Occipital lobe (tissue), 1 donor: ENCODE measurements at regions not wholly inside any gene's neighbourhood (a gene's known extent, or its start where the extent isn't known, plus 50 kb on each side); places are given as distances from the start of the nearest gene placed in this dataset.
"Not testable (repeated sequence)": the region's sequence is repeated elsewhere in the genome, so short reads cannot be mapped to it uniquely, and the experiment has no call there.

ENCODE experiments used
- DNase-seq: peaks from one replicate; lab custom pipeline; 2025; lab: John Stamatoyannopoulos, UW

DNA sequence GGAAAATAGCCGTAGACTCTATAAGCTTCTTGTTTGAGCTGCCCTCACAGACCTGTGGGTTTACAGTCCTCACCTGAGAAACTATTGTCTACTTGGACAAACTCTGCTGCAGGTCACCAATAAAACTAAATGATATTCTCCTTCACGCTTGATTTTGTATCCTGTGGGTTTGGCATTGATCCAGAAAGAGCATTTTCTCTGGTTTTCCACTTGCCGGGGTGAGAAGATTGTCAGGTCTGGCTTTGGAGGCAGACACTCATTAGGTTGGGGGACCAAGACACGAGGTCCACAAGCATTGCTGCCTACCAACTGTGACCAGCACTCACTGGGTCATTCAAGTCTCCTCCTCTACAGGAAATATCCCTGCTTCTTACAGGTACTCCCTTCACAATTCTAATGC, 68.5 kb downstream of the CDC14C start:
- DNase-seq = no peak

GRCh38 chr7:49001610-49002033, 77.3 kb downstream of the CDC14C start:
- DNase-seq = no peak

- DNase-seq = no peak
These were observed 86.4 kb downstream of the CDC14C start for GRCh38 chr7:49010717-49011116.

DNA sequence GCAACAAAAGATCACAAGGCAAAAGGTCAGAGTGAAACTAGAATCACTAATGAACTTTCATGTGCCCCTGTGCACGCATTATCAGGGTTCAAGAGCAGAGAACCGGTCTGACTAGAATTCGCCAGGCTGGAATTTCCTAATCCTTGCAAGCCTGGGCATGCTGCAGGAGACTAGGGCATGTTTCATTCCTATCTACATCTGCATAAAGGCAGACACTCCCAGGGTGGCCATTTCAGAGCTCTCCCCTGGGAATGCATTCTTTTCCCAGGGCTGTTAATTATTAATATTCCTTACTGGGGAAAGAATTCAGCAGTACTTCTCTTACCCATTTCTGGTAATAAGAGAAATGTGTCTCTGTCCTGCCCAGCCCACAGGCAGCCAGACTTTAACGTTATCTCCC, 90.5 kb downstream of the CDC14C start:
- no peak for DNase-seq

GRCh38 chr7:49020145-49020544, 95.8 kb downstream of the CDC14C start:
- DNase-seq = no peak

DNA sequence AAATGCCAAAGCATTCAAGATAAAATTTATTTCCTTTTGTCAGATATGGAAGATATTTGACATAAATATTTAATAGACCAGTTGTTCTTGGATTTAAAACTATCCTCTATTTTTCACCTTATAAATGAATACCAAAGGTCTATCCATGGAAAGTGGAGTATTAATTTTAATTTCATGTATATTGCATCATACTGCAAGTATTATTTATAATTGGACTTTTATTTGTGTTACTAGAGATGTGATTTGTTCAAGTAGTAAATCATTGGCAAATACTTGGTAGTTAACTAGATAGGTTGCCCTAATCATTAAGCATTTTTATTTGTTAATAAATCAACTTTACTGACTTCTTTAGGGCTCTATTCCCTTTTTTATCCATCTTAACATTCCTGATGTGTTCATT, 98.1 kb downstream of the CDC14C start:
- no peak for DNase-seq

GRCh38 chr7:49023345-49024328, 99.3 kb downstream of the CDC14C start:
- no peak for DNase-seq

- no peak for DNase-seq
These were observed 105.9 kb downstream of the CDC14C start for GRCh38 chr7:49030221-49030620.

- not testable (repeated sequence) for DNase-seq
These were observed 108.8 kb downstream of the CDC14C start for GRCh38 chr7:49033140-49033539.

DNA sequence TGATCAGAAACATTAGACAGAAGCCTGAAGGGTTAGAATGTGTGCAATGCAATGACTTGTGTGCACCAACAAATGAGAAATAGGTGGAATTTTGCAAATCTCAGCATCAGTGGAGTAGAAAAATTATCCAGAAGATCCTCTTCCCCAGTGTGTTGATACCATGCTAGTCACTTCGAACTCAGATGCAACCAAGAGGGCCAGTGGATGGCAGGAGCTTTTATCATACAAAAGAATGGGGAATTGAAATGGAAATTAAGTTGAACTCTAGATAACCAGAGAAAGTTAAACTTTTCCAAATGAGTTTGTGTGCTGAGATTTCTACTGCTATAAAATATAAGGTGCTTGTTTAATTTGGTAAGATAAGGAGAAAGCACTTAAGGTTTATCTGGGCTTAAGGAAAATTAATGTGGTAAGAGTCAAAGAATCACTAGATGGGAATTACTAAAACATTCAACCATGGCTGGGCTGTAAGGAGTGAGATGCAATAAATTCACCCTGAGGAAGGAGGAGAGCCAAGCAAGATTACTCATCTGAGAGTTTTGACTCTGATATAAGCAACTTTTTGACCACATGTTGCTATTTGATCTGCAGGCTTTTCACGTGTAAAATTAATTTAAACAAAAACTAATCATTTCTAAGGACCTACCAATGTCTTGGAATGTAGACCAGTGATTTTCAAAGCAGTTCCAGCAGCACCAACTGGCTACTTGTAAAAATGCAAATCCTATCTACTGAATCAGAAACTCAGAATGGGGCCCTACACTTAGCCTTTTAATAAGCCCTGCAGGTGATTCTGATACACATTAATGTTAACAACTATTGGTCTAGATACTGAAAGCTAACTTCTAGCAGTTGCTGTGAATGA, 113.2 kb downstream of the CDC14C start:
- no peak for DNase-seq

GRCh38 chr7:49038821-49039358, 114.5 kb downstream of the CDC14C start:
- DNase-seq = no peak

DNA sequence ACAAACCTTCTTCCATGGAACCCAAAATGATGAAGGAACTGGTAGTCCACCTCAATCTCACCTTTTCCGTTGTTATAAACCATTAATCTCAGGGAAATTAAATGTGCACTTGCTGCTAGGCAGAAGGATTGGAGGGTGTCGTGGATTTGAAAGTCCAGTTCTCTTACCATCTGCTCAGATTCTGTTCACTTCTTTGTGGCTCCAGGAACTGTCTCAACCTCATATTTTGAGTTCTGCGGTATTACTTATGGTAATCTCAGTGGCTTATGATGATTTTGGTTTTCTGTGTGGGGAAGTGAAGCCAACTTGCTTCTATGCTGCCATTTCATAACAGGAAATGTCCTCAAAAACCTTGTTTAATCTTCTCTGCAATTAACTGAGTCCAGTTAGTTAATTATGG, 136.4 kb downstream of the CDC14C start:
- no peak for DNase-seq

GRCh38 chr7:49074538-49074937, 150.2 kb downstream of the CDC14C start:
- no peak for DNase-seq

GRCh38 chr7:49080896-49081475, 156.6 kb downstream of the CDC14C start:
- no peak for DNase-seq

DNA sequence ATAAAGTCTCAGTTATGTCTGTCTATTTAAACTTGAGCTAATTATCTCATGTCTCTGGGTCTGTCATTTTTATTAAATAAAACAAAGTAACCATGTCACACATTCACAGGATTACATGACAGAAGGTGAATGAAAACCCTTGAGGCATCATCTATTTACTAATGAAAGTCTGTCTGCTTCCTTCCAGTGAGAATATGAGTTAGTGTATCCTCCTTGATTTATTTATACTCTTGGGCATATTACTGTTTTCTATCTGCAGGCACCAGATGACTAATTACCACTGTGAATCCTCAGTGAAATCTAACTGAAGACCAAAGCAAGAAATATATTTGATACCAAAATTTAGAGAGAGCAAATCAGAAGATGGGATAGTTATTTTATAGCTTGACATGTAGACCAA, 163.7 kb downstream of the CDC14C start:
- no peak for DNase-seq

DNA sequence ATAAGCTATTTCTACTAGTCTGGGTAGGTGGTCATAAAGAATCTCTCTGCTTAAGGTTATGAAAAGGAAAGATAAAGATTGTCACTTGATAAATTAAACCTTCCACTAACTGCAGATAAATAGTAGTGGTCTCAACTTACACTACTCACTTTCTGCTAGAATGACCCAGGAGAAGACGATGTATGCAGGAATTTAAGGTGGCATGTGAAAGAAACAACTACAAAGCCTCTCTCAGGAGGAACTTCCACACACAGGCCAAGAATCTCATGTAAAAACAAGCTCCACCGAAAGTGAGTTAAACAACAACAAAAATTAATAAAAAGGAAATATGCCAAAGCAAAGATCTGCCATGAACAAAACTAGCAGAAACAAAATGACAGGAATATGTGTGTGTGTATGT, 165.4 kb downstream of the CDC14C start:
- DNase-seq = no peak

DNA sequence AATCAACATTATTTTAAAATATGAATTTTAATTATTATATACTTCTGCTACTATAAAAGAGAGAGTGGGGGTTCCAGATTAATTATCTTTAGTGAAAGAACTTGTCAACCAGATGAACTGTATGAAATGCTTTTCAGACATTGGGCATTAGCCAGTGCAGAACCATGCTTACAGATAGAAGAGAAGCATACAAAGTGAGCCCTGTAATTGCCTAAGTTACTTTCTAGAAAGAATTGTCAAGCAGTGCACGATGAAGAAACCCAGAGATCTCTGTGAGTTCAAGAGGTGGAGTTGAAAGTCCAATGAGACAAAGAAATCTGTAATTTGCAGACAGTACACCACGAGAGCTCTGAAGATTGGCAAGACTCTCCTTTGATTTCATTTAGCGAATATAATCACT, 166.7 kb downstream of the CDC14C start:
- DNase-seq = no peak

- no peak for DNase-seq
These were observed 167.2 kb downstream of the CDC14C start for GRCh38 chr7:49091519-49091918.

DNA sequence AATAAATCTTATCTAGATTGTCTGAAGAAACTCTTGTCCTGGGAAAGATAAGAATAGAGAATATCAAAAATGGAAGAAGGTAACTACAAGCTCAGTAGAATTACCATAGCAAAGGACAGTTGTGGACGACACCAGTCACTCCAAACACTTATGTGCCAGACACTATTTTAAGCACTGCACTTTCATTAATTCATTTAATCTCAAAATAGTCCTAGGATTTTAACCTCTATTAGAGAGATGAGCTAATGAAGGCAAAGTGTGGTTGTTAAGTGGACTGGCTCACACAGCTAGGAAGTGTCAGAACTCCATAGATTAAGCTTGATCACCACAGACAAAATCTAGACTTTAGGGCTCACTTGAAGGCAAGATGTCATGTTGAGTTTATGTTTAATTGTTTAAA, 168.9 kb downstream of the CDC14C start:
- DNase-seq = no peak

DNA sequence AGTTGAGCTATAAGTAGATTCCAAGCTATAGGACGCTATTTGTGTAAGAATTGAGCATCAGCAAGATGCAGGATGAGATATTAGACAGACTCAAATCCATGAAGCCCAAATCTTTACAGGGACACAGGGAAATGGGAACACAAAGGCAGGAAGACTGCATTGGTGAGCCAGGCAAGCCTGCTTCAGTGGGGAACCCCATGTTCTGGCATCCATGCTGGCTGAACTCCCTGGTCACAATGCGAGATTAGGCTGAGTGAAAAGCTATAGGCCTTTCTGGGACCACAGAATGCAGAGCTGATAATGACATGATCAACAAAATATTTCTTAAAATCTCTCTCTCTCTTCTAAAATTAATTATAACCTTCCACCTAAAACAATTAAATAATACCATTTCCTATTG, 170.5 kb downstream of the CDC14C start:
- no peak for DNase-seq

GRCh38 chr7:49099587-49100326, 175.4 kb downstream of the CDC14C start:
- no peak for DNase-seq
